NCI-H2171 (cell line): ENCODE measurements at regions not wholly inside any gene's neighbourhood (a gene's known extent, or its start where the extent isn't known, plus 50 kb on each side); places are given as distances from the start of the nearest gene placed in this dataset.
"Not testable (repeated sequence)": the region's sequence is repeated elsewhere in the genome, so short reads cannot be mapped to it uniquely, and the experiment has no call there.

Experiments
- DNase-seq: peaks from one replicate; lab custom pipeline; 2025; lab: John Stamatoyannopoulos, UW

DNA sequence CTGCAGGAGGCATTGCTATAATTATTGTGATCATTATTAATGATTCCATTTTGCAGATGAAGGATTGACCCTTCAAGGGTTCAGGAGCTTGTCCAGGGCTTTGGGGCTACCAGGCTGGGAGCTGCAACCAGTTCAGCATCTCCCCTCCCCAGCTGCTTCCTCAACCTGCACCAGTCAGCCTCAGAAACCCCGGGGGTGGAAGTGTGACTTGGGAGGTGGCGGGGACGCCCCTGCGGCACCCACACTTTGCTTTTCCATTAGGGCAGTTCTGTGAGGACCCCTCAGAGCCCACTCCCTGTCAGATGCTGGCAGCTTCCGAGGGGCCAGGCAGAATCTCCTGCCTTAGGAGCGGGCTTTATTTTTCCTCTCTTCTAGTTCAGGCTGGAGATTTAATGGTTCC lies 85.6 kb downstream of the OLFM1 start:
- DNase-seq, result no peak

DNA sequence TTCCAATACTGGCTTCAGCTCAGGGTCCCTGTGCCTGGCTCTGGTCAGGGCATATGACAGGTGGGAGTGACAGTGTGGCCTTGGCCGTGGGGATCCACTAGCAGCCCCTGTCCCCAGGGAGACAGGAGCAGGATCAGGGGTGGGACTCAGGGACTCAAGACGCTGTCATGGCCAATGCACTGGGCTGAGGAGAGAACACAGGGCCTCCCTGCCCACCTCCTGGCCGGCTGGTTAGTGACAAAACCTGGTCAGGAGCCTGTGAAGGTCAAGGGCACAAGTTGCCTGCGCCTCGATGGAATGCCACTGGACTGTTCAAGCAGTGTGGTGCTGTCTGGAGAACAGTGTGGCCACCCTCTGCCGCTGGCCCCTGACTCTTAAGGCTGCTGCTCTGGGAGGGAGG lies 86.8 kb downstream of the OLFM1 start:
- no peak for DNase-seq

DNA sequence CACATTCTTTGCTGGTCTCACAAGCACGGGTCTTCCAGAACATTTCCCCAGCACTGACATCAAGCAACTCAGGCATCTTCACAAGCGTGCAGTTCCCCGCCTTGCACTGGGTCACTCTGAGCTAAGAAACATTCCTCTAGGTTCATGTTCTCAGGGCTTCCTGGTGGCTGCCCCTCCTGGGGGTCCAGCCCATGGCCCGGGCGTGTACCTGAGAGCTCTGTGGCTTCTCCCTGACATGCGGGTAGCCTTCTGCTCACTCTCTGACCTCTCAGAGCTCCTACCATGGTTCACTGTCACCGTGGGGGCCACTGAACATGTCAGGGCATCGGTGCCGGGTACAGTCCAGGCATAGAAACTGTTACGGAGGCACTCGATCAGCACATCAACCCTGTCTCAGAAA lies 87.5 kb downstream of the OLFM1 start:
- DNase-seq, result no peak

DNA sequence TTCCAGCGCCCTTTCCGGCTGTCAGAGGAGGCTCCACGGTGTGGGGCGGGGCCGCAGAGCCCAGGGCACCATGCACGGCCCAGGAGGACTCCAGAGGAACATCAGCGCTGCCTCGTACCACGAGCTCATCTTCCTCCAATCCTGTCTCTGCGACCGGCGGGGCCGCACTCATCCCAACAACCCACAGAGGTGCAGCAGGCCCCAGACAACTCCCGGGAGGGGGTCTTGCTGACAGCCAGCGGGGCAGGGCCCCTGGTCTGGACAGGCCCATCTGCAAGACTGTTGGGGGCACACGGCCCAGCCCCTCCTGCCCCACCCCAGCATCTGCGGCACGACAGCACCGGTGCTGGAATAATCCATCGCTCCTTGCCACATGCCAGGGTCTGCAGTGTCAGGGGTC lies 88.8 kb downstream of the OLFM1 start:
- no peak for DNase-seq

DNA sequence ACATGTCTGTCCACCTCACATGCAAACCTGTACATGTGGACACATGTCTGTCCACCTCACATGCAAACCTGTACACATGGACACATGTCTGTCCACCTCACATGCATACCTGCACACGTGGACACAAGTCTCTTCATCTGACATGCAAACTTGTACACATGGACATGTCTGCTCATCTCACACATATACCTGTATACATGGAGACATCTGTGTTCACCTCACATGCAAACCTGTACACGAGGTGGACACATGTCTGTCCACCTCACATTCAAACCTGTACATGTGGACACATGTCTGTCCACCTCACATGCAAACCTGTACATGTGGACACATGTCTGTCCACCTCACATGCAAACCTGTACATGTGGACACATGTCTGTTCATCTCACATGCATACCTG lies 90.1 kb downstream of the OLFM1 start:
- DNase-seq, result not testable (repeated sequence)

DNA sequence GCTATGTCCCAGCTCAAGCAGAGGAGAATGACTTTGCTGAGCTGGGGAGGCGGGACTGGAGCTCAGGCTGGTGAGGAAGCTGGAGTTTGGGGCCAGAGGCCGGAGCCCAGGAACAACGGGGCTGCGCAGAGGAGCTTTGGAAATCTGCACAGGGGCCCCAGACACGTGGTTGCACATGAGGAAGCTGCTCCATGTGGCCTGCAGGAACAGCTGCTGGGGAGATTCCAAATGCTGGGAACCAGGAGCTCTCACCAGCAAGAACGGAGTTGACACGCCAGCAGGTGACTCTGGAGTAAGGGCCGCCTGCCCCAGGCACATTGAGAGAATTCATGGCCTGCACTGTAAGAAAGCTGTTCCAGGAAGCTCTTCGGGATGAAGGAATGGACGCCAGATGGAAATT lies 91.0 kb downstream of the OLFM1 start:
- no peak for DNase-seq

DNA sequence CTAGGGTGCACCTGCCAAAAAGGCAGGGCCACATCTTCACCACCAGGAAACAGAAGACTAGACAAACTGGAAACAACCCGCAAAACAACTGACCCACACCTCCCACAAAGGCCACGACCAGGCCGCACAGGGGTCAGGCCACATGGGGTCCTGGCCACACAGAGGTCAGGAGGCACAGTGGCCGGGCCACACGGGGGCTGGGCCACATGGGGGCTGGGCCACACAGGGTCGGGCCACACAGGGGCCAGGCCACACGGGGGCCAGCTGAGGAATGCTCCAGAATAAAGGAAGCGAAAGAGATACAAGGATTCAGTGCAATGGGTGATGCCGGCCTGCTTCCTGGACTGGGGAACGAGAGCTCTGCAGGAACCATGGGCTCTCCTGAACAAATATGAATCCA lies 91.6 kb downstream of the OLFM1 start:
- DNase-seq, result no peak

DNA sequence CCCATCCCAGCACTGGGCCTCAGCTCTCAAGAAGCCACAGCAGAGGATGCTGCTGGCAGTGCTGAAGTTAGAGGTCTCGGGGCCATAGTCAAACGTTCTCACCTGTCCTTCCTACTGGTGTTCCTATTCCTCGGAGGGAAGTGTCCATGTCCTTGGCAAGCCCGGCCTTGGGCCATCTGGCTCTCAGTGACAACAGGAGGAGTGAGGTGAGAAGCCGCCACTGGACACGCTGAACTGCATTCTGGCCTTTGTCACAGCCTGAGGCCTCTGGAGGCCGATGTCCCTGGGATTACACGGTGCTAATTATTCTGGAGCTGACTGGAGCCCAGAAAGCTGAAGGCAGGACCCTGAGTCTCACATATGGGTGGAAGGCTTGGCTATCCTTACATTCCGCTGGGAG lies 92.5 kb downstream of the OLFM1 start:
- DNase-seq, result no peak

DNA sequence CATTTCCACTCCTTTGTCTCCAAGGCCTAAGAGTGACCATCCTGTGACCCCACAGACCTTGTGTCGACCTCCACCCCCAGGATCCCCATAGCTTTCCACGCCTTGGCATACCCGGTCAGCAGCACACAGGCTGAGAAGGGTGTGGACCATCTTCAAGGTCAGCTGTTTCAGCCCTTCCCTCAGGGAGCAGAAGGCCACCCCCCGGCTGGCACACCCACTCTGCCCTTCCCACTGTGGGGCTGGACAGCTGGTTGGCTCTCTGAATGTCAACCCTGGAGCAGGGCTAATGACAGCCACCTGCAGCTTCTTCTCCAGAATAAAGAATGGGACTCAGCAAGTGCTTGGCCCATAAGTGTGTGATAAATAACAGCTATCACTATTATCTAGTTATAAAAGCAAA lies 93.1 kb downstream of the OLFM1 start:
- no peak for DNase-seq

DNA sequence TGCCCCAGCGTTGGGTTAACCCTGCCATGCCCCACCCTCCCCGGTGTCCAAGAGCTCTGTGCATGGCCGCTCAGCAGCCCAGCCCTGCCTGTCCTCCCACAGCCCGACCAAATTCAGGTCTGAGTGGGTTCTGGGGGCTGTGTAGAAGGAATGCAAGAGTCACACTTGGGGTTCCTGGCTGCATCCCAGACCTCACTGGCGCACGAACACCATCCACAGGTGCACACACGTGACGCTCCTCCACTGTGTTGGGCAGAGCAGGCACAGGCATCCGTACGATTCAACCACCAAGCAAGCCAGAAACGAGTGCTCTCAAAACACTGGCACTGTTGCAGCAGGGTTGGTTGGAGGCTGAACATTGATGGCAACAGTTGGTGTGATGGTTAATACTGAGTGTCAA lies 93.9 kb downstream of the OLFM1 start:
- no peak for DNase-seq

DNA sequence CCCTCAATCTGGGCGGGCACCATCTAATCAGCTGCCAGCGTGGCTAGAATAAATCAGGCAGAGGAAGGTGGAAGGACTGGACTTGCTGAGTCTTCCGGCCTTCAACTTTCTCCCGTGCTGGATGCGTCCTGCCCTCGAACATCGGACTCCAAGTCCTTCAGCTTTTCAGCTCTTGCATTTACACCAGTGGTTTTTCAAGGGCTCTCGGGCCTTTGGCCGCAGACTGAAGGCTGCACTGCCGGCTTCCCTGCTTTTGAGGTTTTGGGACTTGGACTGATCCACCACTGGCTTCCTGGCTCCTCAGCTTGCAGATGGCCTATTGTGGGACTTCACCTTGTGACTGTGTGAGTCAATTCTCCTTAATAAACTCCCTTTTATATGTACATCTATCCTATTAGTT lies 94.4 kb downstream of the OLFM1 start:
- DNase-seq, result not testable (repeated sequence)

DNA sequence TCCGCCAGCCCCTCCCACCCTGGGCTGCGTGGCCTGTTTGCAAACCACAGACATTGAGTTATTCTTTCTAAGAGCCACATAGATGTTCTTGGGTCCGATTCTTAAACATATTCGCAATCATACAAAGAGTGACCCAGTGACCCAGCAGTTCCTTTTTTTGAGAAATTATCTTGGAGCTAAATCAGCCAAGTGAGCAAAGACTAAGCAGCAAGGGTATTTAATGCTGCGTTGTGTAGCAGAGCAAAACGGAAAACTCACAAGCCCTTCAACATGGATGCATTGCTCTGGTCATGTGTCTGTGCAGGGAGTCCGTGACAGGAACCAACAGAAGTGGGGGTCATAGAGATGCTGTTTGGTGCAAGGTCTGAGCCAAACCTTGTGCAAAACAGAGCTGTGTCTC lies 95.6 kb downstream of the OLFM1 start:
- no peak for DNase-seq

DNA sequence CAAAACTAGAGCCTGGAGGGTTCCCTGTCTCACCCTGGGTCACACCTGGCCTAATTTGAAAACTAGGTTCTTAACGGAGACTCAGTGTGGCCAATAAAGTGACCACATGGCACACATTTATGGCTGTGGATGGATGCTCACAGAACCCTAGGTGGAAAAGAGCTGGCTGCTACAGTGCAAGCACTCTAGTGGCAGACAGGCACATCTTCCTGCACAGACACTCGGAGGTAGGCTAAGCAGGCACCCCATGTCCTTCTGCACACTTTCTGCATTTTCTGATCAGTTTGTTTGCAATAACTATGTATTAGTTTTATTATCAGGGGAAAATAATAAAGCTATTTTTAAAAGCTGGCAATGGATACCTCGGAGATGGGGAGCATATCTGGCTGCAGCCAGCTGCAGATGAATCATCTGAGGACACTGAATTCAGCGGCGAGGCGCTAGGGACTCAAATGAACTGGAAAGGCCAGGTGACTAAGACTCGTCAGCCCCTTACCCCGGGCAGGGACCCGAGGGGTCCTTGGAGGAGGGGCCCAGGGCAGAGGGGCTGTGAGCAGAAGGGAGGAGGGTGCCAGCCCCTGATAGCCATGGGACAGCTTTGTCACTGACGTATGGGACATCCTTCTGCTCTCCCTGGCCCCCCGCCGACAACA lies 96.2 kb downstream of the OLFM1 start:
- no peak for DNase-seq

DNA sequence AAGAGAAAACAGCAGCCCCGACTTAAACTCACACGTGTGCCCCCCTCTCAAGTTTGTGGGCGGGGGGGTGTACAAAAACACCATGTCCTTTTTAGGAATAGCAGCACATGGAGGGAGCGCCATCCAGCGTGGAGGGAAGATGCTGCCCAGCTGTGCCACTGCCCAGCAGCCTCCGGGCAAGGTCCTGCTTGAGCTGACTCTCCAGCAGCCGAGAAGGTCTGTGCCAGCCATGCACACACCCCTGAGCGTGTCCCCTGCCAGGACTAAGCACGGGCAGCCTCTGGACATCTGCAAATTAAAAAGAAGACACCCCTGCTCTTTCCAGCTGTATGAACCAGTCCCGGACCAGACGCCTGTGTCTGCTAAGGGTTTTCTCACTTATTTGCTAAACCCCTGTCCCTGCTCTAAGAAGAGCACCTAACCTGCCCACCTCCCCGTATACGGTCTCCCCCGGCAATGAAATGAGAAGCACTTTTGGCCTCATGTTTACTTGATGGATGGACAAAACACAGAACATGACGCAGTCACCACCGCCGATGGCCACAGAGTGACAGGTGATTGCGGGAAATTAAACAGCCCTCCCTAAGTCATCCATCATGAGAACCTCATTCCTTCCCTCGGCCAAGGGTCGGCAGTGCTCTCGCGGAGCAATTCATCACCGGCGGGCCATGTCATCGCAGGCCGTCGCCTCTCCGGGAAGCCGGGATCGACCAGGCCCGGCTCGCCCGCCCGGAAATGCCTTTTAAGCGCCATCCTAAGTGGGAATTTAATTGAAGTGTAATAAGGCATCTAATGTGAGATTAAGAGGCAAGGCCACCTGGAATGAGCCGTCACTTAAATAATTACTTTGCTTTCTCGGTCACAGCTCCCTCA lies 96.9 kb downstream of the OLFM1 start:
- DNase-seq, result no peak

DNA sequence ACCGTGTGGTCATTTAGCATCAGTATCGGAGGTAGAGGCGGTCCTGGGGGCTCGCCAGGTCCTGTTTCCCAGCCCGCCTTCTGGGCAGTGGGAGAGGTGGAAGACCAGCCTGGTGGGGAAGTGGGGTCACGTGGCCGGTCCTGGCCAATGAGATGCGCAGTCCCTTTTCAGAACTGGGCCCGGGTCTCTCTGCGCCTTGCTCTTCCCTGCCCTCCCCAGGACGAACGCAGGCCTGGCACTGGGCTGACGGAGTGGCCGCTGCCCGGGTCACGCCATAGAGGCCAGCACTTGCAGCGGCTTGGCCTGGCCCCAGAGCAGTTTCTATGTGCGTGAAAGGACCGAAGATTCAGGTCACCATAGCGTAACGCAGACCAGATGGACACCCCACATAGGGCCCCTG lies 97.6 kb downstream of the OLFM1 start:
- no peak for DNase-seq

DNA sequence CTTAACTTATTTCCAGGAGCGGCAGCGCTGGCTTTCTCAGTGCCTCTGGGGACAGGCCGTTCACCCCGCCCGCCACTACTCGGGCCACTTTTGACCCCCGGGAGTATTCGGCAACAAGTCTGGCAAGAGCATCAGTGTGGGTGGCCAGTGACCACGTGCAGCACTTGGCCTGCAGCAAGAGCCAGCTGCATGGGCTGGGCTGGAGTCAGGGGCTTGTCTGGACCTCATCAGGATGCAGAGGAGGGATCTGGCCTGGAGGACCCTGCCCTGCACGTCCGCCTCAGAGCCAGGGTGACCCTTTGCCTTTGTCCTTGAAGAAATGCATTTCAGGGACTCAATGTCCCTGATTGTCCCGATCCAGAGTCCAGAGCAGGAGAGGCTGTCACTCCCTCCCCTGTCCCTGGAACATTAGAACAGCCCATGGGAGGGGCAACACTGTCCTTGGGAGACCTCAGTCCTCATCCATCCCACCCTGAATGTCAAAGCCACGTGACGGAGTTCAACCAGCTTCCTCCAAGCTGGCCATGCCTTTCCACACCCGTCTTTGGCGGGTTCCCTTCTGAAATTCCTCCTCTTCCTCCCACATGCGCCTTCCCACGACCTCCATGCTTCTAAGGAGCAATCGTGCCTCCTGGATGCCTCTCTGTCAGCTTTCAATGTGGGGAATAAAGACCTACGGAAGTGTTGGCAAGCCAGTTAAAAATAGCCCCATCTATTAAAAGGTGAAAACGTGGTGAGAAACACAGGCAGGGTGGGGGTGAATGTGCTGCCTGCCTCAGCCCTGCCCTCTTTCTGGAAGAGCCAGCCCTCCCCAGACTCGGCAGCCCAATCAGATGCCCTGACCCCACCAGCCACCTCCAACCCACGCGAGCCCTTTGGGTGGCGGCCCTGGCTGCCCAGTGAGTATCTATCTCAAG lies 99.0 kb downstream of the OLFM1 start:
- DNase-seq, result no peak

DNA sequence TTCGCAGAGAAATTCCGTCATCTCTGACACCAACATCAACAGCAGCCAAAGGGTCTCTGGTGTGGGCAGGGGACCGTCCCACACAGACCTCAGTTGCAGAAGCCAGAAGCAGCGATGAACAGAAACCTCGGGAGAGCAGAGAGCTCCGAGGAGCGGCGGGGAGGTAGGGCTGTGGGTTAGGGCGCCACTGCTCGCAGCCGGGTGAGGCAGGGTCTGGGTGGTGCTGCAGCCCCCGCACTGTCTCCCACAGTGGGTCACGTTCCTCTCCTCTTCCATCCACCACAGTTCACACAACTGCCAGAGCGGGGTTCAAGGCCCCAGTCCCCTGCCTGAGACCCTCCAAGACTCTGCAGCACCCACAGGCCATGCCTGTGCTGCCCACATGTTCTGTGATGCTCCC lies 99.9 kb downstream of the OLFM1 start:
- DNase-seq, result no peak

DNA sequence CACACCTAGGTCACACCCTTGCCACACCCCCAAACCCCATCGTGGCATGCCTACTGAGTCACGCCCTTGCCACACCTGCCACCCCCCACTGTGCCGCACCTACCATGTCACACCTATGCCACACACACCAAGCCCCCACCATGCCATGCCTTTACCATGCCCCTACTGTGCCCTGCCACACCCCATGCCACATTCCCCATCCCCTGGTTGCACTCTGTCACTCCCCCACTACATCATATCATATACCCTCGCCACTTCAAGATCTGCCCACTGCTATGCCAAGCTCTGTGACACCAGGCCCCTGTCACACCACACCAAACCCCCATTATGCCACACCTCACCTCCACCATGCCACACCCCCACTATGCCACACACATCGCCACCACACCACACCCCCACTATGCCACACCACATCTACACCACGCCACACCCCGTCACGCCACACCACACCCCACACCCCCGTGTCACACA lies 101.2 kb downstream of the OLFM1 start:
- DNase-seq, result no peak

DNA sequence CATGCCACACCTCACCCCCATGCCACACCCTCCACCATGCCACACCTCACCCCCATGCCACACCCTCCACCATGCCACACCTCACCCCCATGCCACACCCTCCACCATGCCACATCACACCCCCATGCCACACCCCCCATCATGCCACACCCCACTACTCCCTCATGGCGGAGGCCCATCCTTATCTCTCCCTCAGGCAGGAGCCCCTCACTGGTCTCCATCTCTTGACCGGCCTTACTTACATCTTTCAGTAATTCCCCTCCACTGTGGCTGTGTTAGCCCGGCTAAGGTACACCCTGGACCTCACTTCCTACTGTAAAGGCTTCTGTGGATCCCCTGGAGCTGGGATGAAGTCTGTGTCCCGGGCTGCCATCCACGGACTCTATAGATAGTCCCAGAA lies 102.0 kb downstream of the OLFM1 start:
- no peak for DNase-seq

DNA sequence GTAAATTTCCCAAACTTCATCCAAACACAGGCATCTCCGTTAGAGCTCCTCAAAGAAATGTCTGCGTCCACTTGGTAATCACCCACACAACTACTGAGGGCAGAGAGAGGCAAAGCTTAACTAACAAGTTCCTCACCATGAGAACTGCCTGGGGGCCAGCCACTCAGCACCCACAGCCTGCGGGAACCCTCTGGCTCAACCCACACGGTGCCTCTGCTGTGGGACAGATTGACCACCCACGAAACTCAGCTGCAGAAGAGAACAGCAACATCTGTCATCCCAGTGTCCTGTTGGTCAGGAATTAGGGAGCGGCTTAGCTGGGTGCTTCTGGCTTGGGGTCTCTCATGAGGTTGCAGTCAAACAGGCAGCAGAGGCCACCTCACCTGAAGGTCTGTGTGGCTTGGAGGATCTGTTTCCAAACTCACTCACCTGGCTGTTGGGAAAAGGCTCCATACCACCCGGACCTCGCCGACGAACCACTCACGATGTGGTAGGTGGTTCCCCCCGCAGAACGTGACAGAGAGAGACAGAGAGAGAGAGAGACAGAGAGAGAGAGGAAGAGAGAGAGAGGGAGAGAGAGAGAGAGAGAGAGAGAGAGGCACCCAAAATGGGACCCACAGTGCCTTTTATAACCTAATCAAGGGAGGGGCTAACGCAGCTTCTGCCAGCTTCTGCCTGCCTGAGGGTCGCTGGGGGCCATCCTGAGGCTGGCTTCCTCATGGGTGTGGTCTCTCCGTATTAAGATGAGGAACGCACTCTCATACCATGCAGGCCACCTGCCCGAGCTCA lies 103.5 kb downstream of the OLFM1 start:
- no peak for DNase-seq

DNA sequence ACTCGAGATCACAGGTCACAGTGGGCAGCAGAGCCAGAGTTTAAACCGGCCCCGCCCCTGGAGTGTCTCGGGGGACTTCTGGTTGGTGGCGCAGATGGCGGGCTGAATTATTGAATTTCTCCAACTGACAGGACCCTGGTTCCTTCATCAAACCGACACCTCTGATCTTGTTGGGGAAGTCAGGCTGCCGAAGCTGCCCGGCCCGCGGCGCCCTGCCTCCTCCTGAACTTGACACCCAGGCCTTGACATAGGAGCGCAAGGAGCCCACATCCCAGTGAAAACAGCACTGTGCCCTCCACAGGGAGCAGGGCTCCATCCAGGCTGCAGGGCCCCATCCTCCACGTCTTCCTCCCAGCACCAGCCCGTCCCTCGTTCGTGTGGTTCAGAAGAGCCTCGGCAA lies 105.2 kb downstream of the OLFM1 start:
- DNase-seq, result no peak

DNA sequence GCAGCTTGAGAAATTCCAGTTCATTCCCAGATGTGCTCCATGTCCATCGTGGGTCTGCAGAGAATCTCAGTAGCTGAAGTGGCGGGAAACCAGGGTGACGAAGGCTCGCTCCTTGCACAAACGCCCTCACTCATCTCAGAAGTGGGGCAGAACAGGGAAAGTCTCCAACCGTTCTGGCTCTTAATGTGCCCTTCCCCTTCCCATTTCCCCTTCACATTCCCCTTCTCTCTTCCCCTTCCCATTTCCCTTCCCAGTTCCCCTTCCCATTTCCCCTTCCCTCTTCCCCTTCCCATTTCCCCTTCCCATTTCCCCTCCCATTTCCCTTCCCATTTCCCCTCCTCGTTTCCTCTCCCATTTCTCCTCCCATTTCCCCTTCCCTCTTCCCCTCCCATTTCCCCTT lies 108.5 kb downstream of the OLFM1 start:
- not testable (repeated sequence) for DNase-seq
